HG02678 (cell line): ENCODE measurements at regions not wholly inside any gene's neighbourhood (a gene's known extent, or its start where the extent isn't known, plus 50 kb on each side); places are given as distances from the start of the nearest gene placed in this dataset.

Source experiments
- ATAC-seq: cut with Tn5 transposase; IDR thresholded peaks from one replicate; pipeline ENCODE4 v1.9.1; 2021; ENCODE audit warnings: mild to moderate bottlenecking, moderate library complexity; ENCODE audit not compliant: unreplicated experiment

- ATAC-seq: no peak
Observed at GRCh38 chr1:218123968-218124367, 161.1 kb upstream of the RRP15 start.

DNA sequence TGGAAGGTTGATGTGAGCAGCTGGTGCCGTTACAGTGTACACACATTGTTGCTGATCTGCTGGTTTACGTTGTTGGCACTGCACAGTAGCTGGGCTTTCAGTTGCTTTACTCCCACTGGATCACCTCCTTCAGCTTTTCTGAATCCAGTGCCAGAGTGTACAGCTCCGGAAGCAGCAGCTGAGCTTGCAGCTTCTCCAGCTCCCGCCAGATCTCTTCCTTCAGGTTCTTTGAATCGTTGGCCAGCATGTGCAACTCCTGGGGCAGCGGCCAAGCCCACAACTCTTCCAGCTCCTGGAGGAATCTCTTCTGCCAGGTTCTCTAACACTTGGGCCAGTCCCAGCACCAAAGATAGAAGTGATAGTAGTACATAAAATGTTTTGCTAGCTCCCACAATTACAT lies 149.7 kb upstream of the RRP15 start:
- ATAC-seq: no peak

DNA sequence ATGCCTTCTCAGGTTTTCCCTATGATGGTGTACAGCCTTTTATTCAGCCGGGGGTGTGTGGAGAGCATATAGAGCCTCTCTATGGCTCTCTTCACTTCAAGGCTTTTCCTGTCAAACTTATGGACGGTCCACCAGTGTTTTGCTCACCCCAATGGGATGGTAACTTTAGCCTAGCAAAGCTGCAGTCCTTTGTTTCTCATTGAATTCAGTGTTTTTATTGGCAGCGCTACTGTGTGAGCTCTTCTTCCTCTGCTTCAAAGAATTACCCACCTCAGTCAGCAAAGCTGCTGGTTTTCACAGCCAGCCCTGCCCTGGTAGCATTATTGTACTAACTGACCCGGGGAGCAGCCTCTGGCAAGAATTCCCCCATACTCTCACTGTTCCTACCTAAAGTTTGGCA lies 145.3 kb upstream of the RRP15 start:
- ATAC-seq: no peak

DNA sequence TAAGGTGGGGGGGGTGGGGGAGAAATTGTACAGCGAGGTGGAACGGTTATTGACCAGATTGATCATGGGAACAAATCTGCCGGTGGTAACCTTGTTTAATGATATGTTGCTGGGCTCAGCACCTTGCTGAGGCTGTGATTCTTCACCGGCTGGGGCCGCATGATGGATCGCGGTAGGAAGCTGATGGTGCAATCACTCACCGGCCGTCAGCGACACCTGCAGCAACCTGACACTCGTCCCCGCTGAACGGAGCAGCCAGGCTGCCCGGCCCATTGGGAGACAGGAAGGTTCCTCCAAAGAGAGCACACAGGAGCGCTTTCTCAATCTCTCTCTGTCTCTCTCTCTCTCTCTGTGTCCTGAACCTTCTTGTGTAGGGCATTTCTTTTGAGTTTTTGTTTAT lies 128.5 kb upstream of the RRP15 start:
- no peak for ATAC-seq

DNA sequence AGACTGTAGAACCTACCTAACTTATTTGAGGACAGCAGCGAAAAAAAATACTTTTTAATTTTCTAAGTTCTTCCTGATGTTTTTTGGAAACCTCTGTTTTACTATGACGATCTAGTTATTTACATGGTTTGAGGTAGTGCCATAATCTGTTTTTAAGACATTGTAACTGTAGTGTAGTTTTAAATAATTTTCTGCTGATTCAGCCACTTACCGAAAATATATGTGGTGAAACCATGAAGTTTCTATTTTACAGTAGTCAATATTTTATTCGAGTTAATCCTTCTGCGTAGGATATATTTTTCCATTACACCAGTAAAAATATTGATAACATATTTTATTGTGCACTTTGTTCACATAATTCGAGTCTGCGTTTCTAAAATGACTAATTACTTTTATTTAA lies 121.7 kb upstream of the RRP15 start:
- no peak for ATAC-seq

DNA sequence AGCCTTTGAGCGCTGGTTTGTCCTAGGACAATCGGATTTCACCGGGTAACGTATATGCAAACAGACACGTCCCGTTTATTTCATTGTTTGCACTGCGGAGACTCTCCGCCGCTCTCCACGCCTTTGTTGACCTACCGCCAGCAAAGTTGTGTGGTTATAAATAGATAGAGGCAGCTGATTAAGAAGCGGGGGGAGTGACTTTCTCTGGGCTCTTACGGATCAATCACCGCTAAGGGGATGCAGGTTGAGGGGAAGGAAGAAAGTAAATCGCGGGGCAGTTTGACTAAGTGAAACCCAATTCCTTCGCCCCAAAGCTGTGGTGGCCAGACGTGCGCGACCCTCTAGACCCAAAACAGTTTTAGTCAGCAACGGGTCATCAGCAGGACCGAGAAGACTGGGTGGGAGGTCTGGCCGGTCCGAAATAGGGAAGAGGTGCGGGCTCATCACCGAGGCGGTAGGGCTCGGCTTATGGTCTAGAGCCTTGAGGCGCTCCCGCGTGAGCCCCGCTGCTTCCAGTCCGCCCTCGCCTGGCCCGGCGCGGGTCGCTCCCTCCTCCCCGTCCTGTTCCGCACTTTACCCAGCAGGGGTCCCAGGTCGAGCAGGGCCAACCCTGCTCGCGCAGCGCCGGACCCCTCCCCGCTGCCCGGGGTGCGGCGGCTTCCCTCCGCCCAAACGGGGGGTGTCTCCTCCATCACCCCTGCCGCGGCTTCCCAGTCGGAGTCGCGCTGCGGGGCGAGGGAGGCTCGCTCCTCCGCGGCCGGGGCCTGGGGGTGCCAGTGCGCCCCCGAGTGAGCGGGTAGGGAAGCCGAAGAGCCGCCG lies 120.8 kb upstream of the RRP15 start:
- ATAC-seq: peak; percentile 43

- ATAC-seq: peak; percentile 46
Observed at GRCh38 chr1:218164930-218165700, 120.0 kb upstream of the RRP15 start.

- no peak for ATAC-seq
Observed at GRCh38 chr1:218165701-218166114, 119.4 kb upstream of the RRP15 start.

DNA sequence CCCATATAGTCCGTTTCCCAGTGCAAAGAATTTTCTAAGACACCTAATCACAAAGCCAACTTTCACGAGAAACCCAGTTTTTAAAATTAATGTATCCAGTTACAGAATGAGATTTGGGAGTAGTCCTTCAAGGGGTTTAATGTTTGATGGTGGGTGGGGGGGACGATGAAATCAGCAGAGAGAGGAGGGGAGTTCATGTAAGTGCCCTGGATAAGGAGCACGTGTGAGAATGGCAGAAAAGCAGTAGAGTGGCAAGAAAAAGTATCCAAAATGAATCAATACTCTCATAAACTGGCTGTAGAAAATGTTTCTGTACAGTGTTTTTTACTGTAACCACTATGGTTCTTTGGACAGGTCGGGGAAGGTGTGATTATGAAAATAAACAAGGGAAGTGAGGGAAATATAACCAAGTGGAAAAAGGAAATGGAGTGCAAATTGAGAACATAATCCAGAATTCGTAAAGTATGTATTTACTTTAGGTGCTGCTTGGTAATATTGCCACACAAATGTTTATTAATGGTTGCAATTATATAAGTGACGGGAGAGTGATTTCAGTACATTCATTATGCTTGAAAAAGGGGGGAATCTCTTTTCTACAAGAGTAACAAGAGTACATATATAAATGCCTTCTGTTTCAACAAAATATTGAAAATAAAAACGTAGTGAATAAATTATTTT lies 118.7 kb upstream of the RRP15 start:
- ATAC-seq: no peak

DNA sequence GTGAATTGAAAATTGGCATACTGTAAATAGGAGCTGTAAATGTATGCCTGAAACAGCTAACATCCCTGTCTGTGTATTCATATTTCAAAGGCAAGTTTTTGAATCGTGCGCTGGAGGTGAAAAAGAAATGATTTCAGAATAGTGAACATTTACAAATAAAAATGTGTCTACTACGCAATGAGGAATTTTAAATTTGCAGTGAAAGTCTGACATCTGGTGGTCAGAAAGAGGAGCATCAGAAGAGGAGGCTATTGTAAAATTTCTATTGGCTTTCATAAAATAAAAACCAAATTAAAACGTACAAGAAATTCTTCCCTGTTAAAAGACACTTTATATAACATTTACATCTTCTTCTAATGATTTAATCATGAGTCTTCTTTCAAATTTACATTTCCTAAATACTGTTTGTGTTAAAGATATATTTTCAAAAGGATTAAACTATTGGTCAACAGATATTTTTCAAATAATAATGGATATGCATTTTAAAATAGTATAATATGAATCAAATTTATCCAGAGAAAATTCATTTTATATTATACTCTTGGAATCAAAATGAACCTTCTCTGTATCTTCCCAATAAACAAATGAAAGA lies 113.7 kb upstream of the RRP15 start:
- ATAC-seq: no peak

GRCh38 chr1:218182455-218182854 lies 102.6 kb upstream of the RRP15 start:
- ATAC-seq: no peak

DNA sequence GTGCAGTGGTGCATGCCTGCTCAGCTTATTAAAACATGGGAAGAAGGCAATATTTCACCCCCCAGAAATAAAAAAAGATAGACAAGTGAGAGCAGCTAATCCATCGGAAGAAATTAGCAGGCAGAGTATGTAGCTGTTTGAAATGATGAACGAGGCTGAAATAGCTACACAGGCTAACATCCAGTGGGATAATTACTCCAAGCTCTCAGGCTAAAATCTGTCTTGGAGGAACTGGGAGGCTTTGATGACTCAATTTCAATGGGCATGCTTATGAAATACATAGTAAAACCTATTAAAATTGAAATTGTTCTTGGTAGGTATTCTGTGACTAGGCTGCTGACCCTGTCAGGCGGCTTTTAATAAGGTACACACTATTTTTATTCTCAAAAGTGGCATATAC lies 84.1 kb upstream of the RRP15 start:
- ATAC-seq: no peak

GRCh38 chr1:218201601-218202000 lies 83.5 kb upstream of the RRP15 start:
- no peak for ATAC-seq

GRCh38 chr1:218205721-218206120 lies 79.4 kb upstream of the RRP15 start:
- no peak for ATAC-seq

DNA sequence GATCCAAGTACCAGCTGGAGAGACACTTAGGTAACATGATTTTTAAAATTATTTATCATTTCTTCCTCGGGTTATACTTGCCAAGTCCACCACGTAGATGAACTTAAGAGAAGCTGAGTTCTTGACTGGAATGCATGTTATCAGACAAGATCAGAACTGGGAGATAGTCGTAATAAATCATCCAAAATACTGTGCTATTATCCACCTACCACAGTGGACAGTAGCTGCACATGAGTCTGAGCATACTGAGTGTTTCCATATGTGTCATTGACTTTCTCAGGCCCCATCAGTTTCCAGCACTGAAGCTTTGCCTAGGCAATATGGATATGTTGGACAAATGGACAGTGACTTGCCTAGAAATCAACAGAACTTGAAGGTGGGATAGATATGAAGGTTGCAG lies 77.9 kb upstream of the RRP15 start:
- no peak for ATAC-seq

- no peak for ATAC-seq
Observed at GRCh38 chr1:218209351-218209861, 75.7 kb upstream of the RRP15 start.

DNA sequence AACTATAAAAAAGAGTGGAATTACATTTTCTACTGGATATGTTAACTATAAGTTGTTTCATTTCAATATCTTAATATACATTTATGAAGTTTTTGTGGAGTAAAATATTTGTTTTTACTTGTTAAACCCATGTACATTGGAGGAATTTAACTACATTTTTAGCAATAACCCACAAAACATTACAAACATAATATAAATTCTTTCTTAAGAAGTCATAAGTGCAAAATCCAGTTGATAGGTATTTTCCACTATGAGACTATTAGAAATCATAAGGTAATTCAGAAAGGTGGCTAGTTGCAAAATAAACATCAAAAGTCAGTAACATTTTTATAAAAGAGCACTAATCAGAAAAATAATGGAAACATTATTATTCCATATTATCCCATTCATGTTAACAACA lies 73.9 kb upstream of the RRP15 start:
- no peak for ATAC-seq

- no peak for ATAC-seq
Observed at GRCh38 chr1:218217040-218217439, 68.1 kb upstream of the RRP15 start.

DNA sequence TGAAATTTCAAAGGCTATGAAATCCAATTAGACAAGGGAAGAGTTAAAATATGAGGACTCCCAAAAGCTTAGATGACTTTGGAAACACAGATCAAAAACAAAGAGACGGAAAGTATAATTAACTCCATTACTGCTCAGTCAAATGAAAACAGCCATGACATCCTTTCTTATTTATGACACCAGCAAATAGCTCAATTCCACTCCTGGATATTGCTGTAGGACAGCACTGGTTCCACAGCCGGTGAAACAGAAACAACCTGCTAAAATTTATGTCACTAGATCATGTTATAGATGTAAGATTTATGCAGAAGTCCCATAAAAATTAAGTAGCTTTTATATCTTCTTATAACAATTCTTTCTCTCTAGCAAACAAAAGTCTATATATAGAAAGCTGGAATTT lies 65.6 kb upstream of the RRP15 start:
- ATAC-seq: no peak

DNA sequence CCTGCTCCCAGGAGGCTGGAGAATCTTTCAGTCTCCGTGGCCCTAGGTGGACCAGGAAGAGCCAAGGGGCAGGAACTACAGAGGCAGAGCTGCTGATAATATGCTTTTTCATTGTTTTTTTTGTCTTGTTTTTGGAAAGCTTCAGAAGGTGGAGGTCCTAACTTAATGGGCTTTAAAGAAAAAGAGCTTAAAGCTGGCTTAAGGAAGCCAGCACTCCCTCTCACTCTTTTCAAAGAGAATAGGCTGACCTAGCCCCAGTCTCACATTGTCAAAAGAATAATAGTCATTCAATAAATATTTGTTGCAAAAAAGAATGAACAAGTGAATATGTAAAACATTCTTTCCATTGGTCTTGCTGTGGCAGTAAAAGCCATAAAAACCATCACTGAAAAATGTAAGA lies 61.0 kb upstream of the RRP15 start:
- no peak for ATAC-seq

DNA sequence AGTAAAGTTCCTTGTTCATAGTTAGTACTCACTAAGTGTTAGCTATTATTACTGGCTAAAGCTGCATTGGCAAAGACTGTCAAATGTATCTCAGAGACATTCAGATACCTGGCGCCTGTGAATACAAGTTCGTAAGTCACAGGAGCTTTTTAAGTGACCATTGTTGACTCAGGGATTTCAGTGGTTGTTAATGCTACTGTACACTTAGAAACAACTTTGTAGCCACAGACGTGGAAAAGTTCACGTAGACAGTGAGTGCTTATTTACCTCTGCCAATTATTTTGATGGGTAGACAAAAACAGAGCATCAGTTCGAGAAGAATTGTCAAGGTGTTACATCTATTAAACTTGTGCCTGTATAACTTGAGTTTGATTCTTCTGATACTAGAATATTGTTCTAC lies 59.1 kb upstream of the RRP15 start:
- ATAC-seq: no peak
